Endothelial cell of umbilical vein (primary cell): ENCODE measurements at regions not wholly inside any gene's neighbourhood (a gene's known extent, or its start where the extent isn't known, plus 50 kb on each side); places are given as distances from the start of the nearest gene placed in this dataset.

ENCODE experiments used
- BruUV-seq: library from RNA; stranded (reverse); fragments of 400-500 nt; replicated peaks from 2 replicates; lab custom pipeline; 2021; lab: Mats Ljungman, UMichigan
- CTCF ChIA-PET: fragments of 300-600, 350-600 bp; sonication (Branson Sonifier 250); formaldehyde crosslinking; loops from one replicate; lab custom pipeline; 2021; ENCODE audit warnings: antibody characterized with exemption, inconsistent platforms; lab: Charles Lee
- POLR2A ChIA-PET: fragments of 300-600, 350-600 bp; sonication (Branson Sonifier 250); formaldehyde crosslinking; loops from one replicate; lab custom pipeline; 2021; ENCODE audit warnings: antibody characterized with exemption, inconsistent platforms; lab: Charles Lee
- DNase-seq: peaks from one replicate; pipeline ENCODE4 v3.0.0-alpha.2; 2011; ENCODE audit warnings: low read depth, low spot score
- FAIRE-seq: peaks from 2 replicates; lab custom pipeline; 2011; peaks lifted over from hg19 to GRCh38; lab: Jason Lieb, UNC
- H2AFZ ChIP-seq: 2 replicates; pipeline ENCODE4 v1.6.0; 2012; ENCODE audit warnings: low read depth, low read length, control low read depth, inconsistent platforms
- H3K27ac ChIP-seq: 2 replicates; pipeline ENCODE4 v1.5.1; 2011; ENCODE audit warnings: low read depth, mild to moderate bottlenecking, control low read depth, low read length, moderate library complexity; ENCODE audit not compliant: insufficient read depth
- H3K27me3 ChIP-seq, 2 experiments: 2 replicates each; pipeline versions ENCODE4 v1.6.0 to v1.6.1; 2011; ENCODE audit warnings: low read length in 2 of 2, mixed read lengths in 1 of 2; ENCODE audit not compliant: control insufficient read depth in 2 of 2, insufficient read depth in 2 of 2
- H3K36me3 ChIP-seq, 2 experiments: 2 replicates in 1 of 2; 3 replicates in 1 of 2; pipeline ENCODE4 v1.5.1; 2011; ENCODE audit warnings: low read length in 2 of 2, mild to moderate bottlenecking in 1 of 2, moderate library complexity in 1 of 2; ENCODE audit not compliant: control insufficient read depth in 2 of 2, insufficient read depth in 2 of 2; ENCODE audit errors: extremely low read depth in 1 of 2
- H3K4me1 ChIP-seq: 3 replicates; pipeline ENCODE4 v1.5.1; 2011; ENCODE audit warnings: mild to moderate bottlenecking, low read length; ENCODE audit not compliant: control insufficient read depth, insufficient read depth; ENCODE audit errors: extremely low read depth
- H3K4me2 ChIP-seq: 2 replicates; pipeline ENCODE4 v1.6.1; 2011; ENCODE audit warnings: low read length, control low read depth, mixed read lengths; ENCODE audit not compliant: insufficient read depth
- H3K4me3 ChIP-seq, 3 experiments: fragments of 200-600 bp in 1 of 3; sonication (generic), shearing (Covaris generic) in 1 of 3; replicated peaks in 1 of 3; 2 replicates each; pipeline ENCODE4 v1.5.1; 2011 to 2016; ENCODE audit warnings: control low read depth in 3 of 3, low read length in 3 of 3, mild to moderate bottlenecking in 2 of 3, inconsistent platforms in 1 of 3, low read depth in 1 of 3, moderate library complexity in 1 of 3; ENCODE audit not compliant: insufficient read depth in 1 of 3
- H3K79me2 ChIP-seq: 2 replicates; pipeline ENCODE4 v1.6.0; 2012; ENCODE audit warnings: low read length, inconsistent platforms; ENCODE audit not compliant: control insufficient read depth, insufficient read depth
- H3K9ac ChIP-seq: replicated peaks from 2 replicates; pipeline ENCODE3; 2011; ENCODE audit warnings: low read length, control low read depth; ENCODE audit not compliant: insufficient read depth; ENCODE audit errors: extremely low read depth
- H3K9me1 ChIP-seq: replicated peaks from 3 replicates; pipeline ENCODE4 v1.6.0; 2011; ENCODE audit warnings: mild to moderate bottlenecking, low read length; ENCODE audit not compliant: control insufficient read depth, insufficient read depth; ENCODE audit errors: extremely low read depth
- H3K9me3 ChIP-seq: replicated peaks from 2 replicates; pipeline ENCODE4 v1.5.1; 2012; ENCODE audit warnings: low read length, inconsistent platforms; ENCODE audit not compliant: control insufficient read depth, insufficient read depth
- H4K20me1 ChIP-seq: replicated peaks from 2 replicates; pipeline ENCODE3; 2011; ENCODE audit warnings: mild to moderate bottlenecking, low read length; ENCODE audit not compliant: control insufficient read depth, insufficient read depth; ENCODE audit errors: extremely low read depth
- EZH2 ChIP-seq: IDR thresholded peaks from 2 replicates; pipeline ENCODE4 v1.6.1; 2012; ENCODE audit warnings: borderline replicate concordance, low read depth, mild to moderate bottlenecking, moderate library complexity, low read length, inconsistent platforms; ENCODE audit not compliant: severe bottlenecking
- FOS ChIP-seq: IDR thresholded peaks from 2 replicates; pipeline ENCODE4 v1.6.1; 2011; ENCODE audit warnings: mild to moderate bottlenecking, low read length, moderate library complexity, borderline replicate concordance; ENCODE audit not compliant: insufficient read depth
- GATA2 ChIP-seq: IDR thresholded peaks from 2 replicates; pipeline ENCODE4 v1.7.0; 2011; ENCODE audit warnings: low read depth, mild to moderate bottlenecking, moderate library complexity, mixed read lengths, low read length; ENCODE audit not compliant: insufficient read length, insufficient read depth
- JUN ChIP-seq: IDR thresholded peaks from 2 replicates; pipeline ENCODE4 v1.6.1; 2011; ENCODE audit warnings: borderline replicate concordance, low read depth; ENCODE audit not compliant: insufficient read length, insufficient read depth
- MYC ChIP-seq: IDR thresholded peaks from one replicate; pipeline ENCODE4 v1.6.1; 2011; ENCODE audit warnings: mild to moderate bottlenecking, low read depth, low read length
- POLR2A ChIP-seq: IDR thresholded peaks from 2 replicates; pipeline ENCODE4 v1.6.1; 2012; ENCODE audit warnings: low read depth, mild to moderate bottlenecking, control low read depth, low read length
- POLR2AphosphoS5 ChIP-seq: IDR thresholded peaks from 2 replicates; pipeline ENCODE4 v1.6.1; 2012; ENCODE audit warnings: low read depth, mild to moderate bottlenecking, control low read depth, low read length, moderate library complexity; ENCODE audit not compliant: insufficient read depth
- dilution Hi-C: fragments of 300-500 bp; cut with MboI; formaldehyde crosslinking; loops from one replicate; pipeline ENCODE4 v1.15.0; 2019; ENCODE audit warnings: low sequenced_read_pairs; ENCODE audit not compliant: extremely low pct_ligation_motif_present
- intact Hi-C: fragments of 100-400 bp; cut with micrococcal nuclease; formaldehyde crosslinking; loops from one replicate; pipeline ENCODE4 v1.10.0; 2022
- TF ChIP-seq, protein P1 (sequence below), 2 donors: IDR thresholded peaks; 1 replicate in 1 of 2; 2 replicates in 1 of 2; pipeline ENCODE4 v1.5.1; 2011; ENCODE audit warnings: low read length in 2 of 2, mild to moderate bottlenecking in 2 of 2, moderate library complexity in 2 of 2, control low read depth in 1 of 2, inconsistent platforms in 1 of 2, low read depth in 1 of 2; ENCODE audit not compliant: insufficient read depth in 1 of 2; ENCODE audit errors: extremely low read depth in 1 of 2
- TF ChIP-seq, protein P2 (sequence below): IDR thresholded peaks from 2 replicates; pipeline ENCODE4 v1.6.1; 2011; ENCODE audit not compliant: insufficient read depth, insufficient read length

DNA sequence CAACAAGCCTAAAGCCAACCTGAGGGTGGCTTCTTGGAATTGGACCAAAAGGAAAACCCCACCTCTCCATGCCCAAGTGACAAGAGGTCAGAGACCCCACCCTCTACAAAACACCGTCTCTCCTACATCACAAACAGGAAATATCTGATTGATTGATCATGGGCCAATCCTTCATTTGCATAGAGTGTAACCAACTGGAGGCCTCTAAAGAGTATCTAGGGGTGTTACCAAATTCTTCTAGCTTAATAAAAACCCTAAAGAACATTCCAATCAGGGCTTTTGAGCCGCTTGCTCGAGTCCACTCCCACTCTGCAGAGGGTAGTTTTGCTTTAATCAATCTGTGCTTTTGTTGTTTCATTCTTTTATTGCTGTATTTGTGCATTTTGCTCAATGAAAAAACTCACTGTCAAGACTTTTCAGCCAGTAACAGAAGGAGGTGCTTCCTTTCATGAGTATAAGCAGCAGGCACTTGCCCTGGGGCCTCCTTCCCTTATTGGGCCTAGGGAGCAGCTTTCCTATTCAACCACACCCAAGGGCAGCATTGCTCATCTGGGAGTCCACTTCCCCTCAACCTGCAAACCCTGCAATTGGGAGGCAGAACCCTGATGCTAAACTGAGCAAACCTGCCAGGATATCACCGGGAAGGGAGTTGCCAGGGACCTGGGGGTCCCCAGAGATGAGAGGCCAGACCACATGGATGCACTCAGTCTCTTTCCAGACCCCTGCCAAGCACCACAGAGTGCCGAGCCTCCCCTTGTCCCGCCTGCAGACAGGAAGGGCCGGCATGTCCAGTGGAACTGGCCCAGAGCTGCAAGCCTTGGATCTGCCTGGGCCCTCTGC is 154.3 kb upstream of the VSTM2B start:
- H2AFZ ChIP-seq, result no peak overlapping the region
- H3K79me2 ChIP-seq, result no peaks in the 10 kb centered on the region
- no TSS peak for BruUV-seq
- FAIRE-seq (no peak), DNase-seq (no peak)
- no peak overlapping the region for H3K9ac ChIP-seq
- H3K4me2 ChIP-seq, result no peak overlapping the region
- H3K4me1 ChIP-seq, result no peaks in the 10 kb centered on the region
- ChIA-PET POLR2A (no interaction called here), CTCF (no interaction called here)
- no peaks in the 10 kb centered on the region for H3K9me1 ChIP-seq
- H3K27ac ChIP-seq, result no peak overlapping the region
- dilution Hi-C loops (no loop called here), intact Hi-C loops (no loop called here)
- no peaks in the 10 kb centered on the region for H3K27me3 ChIP-seq
- H3K4me3 ChIP-seq, result no peak overlapping the region
- no peaks in the 10 kb centered on the region for H3K36me3 ChIP-seq
- H4K20me1 ChIP-seq, result no peaks in the 10 kb centered on the region
- peaks cover 7% of the 10 kb centered on the region for H3K9me3 ChIP-seq
- TF ChIP-seq JUN, result no peak

DNA sequence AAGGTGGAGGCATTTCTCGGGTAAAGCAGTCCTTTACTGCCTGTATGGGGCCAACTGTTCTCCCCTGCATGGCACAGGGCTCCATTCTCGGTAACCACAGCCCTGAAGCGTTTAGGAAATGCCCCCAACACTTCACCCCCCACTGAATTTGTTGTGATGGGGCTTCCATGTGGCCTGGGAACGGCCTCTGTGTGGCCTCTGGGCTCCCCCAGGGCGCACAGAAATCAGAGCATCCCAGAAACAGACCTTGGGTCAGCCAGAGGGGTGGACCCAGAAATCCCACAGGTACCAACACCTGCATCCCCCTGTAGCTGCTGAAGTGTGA is 153.7 kb upstream of the VSTM2B start:
- Histone ChIP-seq H3K4me2 (no peak overlapping the region), H2AFZ (no peak overlapping the region), H3K27me3 (no peaks in the 10 kb centered on the region), H3K9ac (no peak overlapping the region), H3K9me1 (no peaks in the 10 kb centered on the region), H3K4me1 (no peaks in the 10 kb centered on the region), H3K36me3 (no peaks in the 10 kb centered on the region), H3K9me3 (peaks cover 7% of the 10 kb centered on the region), H3K27ac (no peak overlapping the region), H3K79me2 (no peaks in the 10 kb centered on the region), H3K4me3 (no peak overlapping the region), H4K20me1 (no peaks in the 10 kb centered on the region)
- no peak for DNase-seq
- intact Hi-C loops (no loop called here), dilution Hi-C loops (no loop called here)
- BruUV-seq, result no TSS peak
- POLR2A ChIA-PET, result no interaction called here
- no peak for TF ChIP-seq FOS
- no peak for TF ChIP-seq POLR2AphosphoS5
- TF ChIP-seq, protein P1, sequence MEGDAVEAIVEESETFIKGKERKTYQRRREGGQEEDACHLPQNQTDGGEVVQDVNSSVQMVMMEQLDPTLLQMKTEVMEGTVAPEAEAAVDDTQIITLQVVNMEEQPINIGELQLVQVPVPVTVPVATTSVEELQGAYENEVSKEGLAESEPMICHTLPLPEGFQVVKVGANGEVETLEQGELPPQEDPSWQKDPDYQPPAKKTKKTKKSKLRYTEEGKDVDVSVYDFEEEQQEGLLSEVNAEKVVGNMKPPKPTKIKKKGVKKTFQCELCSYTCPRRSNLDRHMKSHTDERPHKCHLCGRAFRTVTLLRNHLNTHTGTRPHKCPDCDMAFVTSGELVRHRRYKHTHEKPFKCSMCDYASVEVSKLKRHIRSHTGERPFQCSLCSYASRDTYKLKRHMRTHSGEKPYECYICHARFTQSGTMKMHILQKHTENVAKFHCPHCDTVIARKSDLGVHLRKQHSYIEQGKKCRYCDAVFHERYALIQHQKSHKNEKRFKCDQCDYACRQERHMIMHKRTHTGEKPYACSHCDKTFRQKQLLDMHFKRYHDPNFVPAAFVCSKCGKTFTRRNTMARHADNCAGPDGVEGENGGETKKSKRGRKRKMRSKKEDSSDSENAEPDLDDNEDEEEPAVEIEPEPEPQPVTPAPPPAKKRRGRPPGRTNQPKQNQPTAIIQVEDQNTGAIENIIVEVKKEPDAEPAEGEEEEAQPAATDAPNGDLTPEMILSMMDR (IDR thresholded peaks at IDR 0.05; ENCODE audit: extremely low read depth in 1 of 2, insufficient read depth in 1 of 2, low read depth in 1 of 2, low read length in 2 of 2), result no peak
- no peak for TF ChIP-seq POLR2A
- no peak for TF ChIP-seq JUN
- TF ChIP-seq EZH2, result no peak
- TF ChIP-seq GATA2, result no peak
- TF ChIP-seq, protein P2, sequence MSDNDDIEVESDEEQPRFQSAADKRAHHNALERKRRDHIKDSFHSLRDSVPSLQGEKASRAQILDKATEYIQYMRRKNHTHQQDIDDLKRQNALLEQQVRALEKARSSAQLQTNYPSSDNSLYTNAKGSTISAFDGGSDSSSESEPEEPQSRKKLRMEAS, result no peak
- no peak for TF ChIP-seq MYC
- FAIRE-seq, result no peak
- CTCF ChIA-PET, result no interaction called here
